ENCODE measurements at regions not wholly inside any gene's neighbourhood (a gene's known extent, or its start where the extent isn't known, plus 50 kb on each side); places are given as distances from the start of the nearest gene placed in this dataset.

DNA sequence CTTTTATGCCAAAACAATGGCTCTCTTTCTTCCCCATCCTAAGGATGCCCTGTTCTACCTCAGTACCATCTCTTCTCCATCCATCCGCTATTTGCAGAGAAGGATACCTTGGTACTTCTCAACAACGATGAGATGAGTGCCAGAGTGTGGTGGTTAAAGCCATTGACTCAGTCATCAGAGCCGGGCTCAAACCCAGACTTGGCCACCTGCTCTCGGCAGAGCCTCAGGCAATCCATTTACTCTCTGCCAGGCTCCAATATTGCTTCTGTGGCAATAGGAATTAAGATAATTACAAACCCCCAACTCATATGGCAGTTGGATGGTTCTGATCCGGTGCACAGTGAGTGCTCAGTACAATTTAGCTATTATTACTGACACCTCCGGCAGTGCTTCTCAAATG is 121.3 kb downstream of the PRLHR start:
- TF ChIP-seq, protein P1, sequence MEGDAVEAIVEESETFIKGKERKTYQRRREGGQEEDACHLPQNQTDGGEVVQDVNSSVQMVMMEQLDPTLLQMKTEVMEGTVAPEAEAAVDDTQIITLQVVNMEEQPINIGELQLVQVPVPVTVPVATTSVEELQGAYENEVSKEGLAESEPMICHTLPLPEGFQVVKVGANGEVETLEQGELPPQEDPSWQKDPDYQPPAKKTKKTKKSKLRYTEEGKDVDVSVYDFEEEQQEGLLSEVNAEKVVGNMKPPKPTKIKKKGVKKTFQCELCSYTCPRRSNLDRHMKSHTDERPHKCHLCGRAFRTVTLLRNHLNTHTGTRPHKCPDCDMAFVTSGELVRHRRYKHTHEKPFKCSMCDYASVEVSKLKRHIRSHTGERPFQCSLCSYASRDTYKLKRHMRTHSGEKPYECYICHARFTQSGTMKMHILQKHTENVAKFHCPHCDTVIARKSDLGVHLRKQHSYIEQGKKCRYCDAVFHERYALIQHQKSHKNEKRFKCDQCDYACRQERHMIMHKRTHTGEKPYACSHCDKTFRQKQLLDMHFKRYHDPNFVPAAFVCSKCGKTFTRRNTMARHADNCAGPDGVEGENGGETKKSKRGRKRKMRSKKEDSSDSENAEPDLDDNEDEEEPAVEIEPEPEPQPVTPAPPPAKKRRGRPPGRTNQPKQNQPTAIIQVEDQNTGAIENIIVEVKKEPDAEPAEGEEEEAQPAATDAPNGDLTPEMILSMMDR (IDR thresholded peaks at IDR 0.05; ENCODE audit: extremely low read depth, low read depth, low read length) = no peak
- DNase-seq (ENCODE audit: insufficient read length, low spot score, missing footprints) = no peak
- H3K4me1 ChIP-seq (ENCODE audit: insufficient read depth, low read length) = no peaks in the 10 kb centered on the region
- no peak overlapping the region for H3K4me2 ChIP-seq (ENCODE audit: insufficient read depth, low read length)
- no peak overlapping the region for H3K27ac ChIP-seq (ENCODE audit: low read depth, low read length)
- no peaks in the 10 kb centered on the region for H3K36me3 ChIP-seq (ENCODE audit: insufficient read depth, low read length)
- no peaks in the 10 kb centered on the region for H4K20me1 ChIP-seq (ENCODE audit: insufficient read depth, low read length)
- no peaks in the 10 kb centered on the region for H3K27me3 ChIP-seq (ENCODE audit: insufficient read depth, low read length)
- no peak overlapping the region for H3K4me3 ChIP-seq (ENCODE audit: insufficient read depth, low read length)
- H2AFZ ChIP-seq (ENCODE audit: low read length) = no peak overlapping the region
- no peaks in the 10 kb centered on the region for H3K79me2 ChIP-seq (ENCODE audit: insufficient read depth, low read length)
- no peaks in the 10 kb centered on the region for H3K9me3 ChIP-seq (ENCODE audit: low read depth, low read length)

DNA sequence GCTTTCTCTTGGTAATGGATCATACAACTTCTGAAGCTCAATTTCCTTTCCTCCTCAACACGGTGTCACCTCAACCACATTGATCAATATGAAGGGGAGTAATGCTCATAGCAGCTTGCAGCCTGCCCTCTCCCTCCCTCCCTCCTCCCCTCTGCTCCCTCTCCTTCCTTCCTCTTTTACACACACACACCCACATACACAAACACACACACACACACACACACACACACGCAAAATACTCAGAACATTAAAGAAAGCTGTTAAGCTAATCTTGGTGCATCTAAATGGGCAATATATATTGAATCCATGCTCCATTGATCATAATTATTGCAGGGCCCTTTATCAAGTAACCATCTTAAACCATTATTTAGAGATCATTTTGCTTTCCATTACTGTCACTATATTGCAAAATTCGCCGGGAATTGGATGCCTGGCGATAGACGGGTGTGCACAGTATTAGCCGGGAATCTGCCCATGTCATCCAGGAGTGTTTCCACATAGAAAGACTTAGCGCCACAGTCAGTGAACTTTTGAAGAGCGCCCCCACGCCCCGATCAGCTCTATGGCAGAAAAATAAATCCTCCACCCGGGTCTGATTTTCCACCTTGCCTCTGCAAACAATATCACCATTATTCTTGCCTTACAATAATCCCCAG is 122.0 kb downstream of the PRLHR start:
- Histone ChIP-seq H4K20me1 (ENCODE audit: insufficient read depth, low read length) (no peaks in the 10 kb centered on the region), H3K36me3 (ENCODE audit: insufficient read depth, low read length) (no peaks in the 10 kb centered on the region), H3K79me2 (ENCODE audit: insufficient read depth, low read length) (no peaks in the 10 kb centered on the region), H3K4me3 (ENCODE audit: insufficient read depth, low read length) (no peak overlapping the region), H3K9me3 (ENCODE audit: low read depth, low read length) (no peaks in the 10 kb centered on the region), H3K4me2 (ENCODE audit: insufficient read depth, low read length) (no peak overlapping the region), H2AFZ (ENCODE audit: low read length) (no peak overlapping the region), H3K27ac (ENCODE audit: low read depth, low read length) (no peak overlapping the region), H3K4me1 (ENCODE audit: insufficient read depth, low read length) (no peaks in the 10 kb centered on the region), H3K27me3 (ENCODE audit: insufficient read depth, low read length) (no peaks in the 10 kb centered on the region)
- TF ChIP-seq, protein P1 (IDR thresholded peaks at IDR 0.05; ENCODE audit: extremely low read depth, low read depth, low read length) = no peak
- no peak for DNase-seq (ENCODE audit: insufficient read length, low spot score, missing footprints)

DNA sequence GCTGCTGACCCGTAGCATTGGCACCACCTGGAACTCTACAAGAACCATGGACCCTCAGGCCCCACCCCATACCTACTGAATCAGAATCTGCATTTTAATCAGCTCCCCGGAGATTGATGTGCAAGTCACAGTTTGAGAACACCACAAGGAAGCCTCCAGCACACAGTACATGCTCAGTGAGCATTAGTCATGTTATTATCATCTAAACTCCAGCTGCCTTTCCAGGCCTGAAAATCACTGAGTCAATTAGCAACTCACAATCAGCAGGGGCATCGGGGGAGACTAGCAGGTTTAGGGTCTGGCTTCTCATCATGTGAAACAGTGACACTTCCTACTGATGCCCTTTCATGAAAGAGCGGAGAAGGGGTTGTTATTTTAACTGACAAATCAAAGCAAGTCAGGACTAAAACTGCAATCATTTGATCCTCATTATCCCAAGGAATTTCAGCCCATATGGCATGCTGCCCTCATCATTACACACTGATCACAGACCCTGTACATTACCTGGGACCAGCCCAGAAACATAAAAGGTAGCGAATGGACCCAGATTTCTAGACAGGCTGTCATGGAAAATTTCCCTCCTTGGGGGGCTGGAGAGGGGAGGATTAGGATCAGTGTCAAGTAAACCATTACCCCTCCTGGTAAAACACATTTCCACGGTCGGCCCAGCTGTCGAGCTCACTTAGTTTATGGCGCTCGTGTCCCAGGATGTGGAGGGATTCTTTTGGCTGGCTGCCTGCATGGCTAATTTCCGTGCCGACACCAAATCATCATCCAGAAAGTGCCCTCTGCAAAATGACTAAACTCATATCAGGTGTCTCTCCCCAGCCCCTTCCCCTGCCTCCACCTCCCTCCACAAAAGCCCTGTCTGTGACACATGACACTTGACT is 122.8 kb downstream of the PRLHR start:
- Histone ChIP-seq H3K9me3 (ENCODE audit: low read depth, low read length) (no peaks in the 10 kb centered on the region), H2AFZ (ENCODE audit: low read length) (no peak overlapping the region), H3K36me3 (ENCODE audit: insufficient read depth, low read length) (no peaks in the 10 kb centered on the region), H3K79me2 (ENCODE audit: insufficient read depth, low read length) (no peaks in the 10 kb centered on the region), H3K27me3 (ENCODE audit: insufficient read depth, low read length) (peaks cover 5% of the 10 kb centered on the region), H4K20me1 (ENCODE audit: insufficient read depth, low read length) (no peaks in the 10 kb centered on the region), H3K4me2 (ENCODE audit: insufficient read depth, low read length) (no peak overlapping the region), H3K4me1 (ENCODE audit: insufficient read depth, low read length) (no peaks in the 10 kb centered on the region), H3K27ac (ENCODE audit: low read depth, low read length) (no peak overlapping the region), H3K4me3 (ENCODE audit: insufficient read depth, low read length) (no peak overlapping the region)
- TF ChIP-seq, protein P1 (IDR thresholded peaks at IDR 0.05; ENCODE audit: extremely low read depth, low read depth, low read length) = no peak
- no peak for DNase-seq (ENCODE audit: insufficient read length, low spot score, missing footprints)

DNA sequence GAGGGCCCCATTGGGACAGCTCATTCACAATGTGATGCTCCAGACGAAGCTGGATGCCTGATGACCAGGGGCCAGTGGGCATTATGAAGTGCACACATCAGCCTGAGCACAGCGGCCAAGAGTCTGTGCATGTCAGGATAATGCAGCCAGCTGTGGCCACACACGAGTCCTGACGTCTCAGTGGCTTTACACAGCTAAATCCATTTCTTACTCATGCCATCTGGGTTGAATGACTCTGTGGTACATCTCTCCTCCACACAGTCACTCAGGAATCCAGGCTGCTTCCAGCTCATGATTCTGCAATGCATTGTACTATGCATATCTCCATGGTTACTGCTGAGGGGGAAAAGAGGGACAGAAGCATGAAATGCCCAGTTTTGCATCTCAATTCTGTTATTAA is 123.6 kb downstream of the PRLHR start:
- Histone ChIP-seq H3K79me2 (ENCODE audit: insufficient read depth, low read length) (no peaks in the 10 kb centered on the region), H3K27me3 (ENCODE audit: insufficient read depth, low read length) (peaks cover 5% of the 10 kb centered on the region), H4K20me1 (ENCODE audit: insufficient read depth, low read length) (no peaks in the 10 kb centered on the region), H3K36me3 (ENCODE audit: insufficient read depth, low read length) (no peaks in the 10 kb centered on the region), H3K27ac (ENCODE audit: low read depth, low read length) (no peak overlapping the region), H3K4me1 (ENCODE audit: insufficient read depth, low read length) (no peaks in the 10 kb centered on the region), H3K9me3 (ENCODE audit: low read depth, low read length) (no peaks in the 10 kb centered on the region), H3K4me3 (ENCODE audit: insufficient read depth, low read length) (no peak overlapping the region), H2AFZ (ENCODE audit: low read length) (no peak overlapping the region), H3K4me2 (ENCODE audit: insufficient read depth, low read length) (no peak overlapping the region)
- no peak for DNase-seq (ENCODE audit: insufficient read length, low spot score, missing footprints)
- TF ChIP-seq, protein P1 (IDR thresholded peaks at IDR 0.05; ENCODE audit: extremely low read depth, low read depth, low read length) = no peak

All from osteoblast (primary cell).